Heart right ventricle (tissue), 16 donors: ENCODE measurements at regions not wholly inside any gene's neighbourhood (a gene's known extent, or its start where the extent isn't known, plus 50 kb on each side); places are given as distances from the start of the nearest gene placed in this dataset.
"Not testable (repeated sequence)": the region's sequence is repeated elsewhere in the genome, so short reads cannot be mapped to it uniquely, and the experiment has no call there.

Experiments
- ATAC-seq, 8 donors: fragments of 200-7000 bp; cut with Tn5 transposase; one replicate each; pipeline ENCODE4 v1.9.1; 2020; ENCODE audit warnings: mild to moderate bottlenecking in 8 of 8, moderate library complexity in 8 of 8, moderate number of reproducible peaks in 1 of 8
- DNase-seq, 2 donors: peaks; one replicate each; pipeline ENCODE4 v3.0.0-alpha.2; 2020
- H3K27ac ChIP-seq, 10 donors: fragments of 200-600 bp; sonication (generic) in 2 of 10; one replicate each; pipeline versions ENCODE4 v1.5.0 to v1.8.0; 2020 to 2022; ENCODE audit warnings: mild to moderate bottlenecking in 3 of 10
- H3K27me3 ChIP-seq, 7 donors: fragments of 200-600 bp; one replicate each; pipeline ENCODE4 v1.8.0; 2021 to 2022; ENCODE audit warnings: mild to moderate bottlenecking in 2 of 7
- H3K36me3 ChIP-seq, 9 donors: fragments of 200-600 bp; sonication (generic) in 1 of 9; one replicate each; pipeline versions ENCODE4 v1.5.0 to v1.8.0; 2020 to 2022; ENCODE audit warnings: mild to moderate bottlenecking in 2 of 9
- H3K4me1 ChIP-seq, 9 donors: fragments of 200-600 bp; sonication (generic) in 1 of 9; one replicate each; pipeline versions ENCODE4 v1.5.0 to v1.8.0; 2020 to 2022; ENCODE audit warnings: mild to moderate bottlenecking in 4 of 9
- H3K4me3 ChIP-seq, 10 donors: fragments of 200-600 bp; sonication (generic) in 2 of 10; one replicate each; pipeline versions ENCODE4 v1.5.0 to v1.8.0; 2020 to 2022; ENCODE audit warnings: mild to moderate bottlenecking in 7 of 10, moderate library complexity in 2 of 10
- H3K9me3 ChIP-seq, 11 donors: fragments of 200-600 bp in 10 of 11; sonication (generic) in 2 of 11; one replicate each; pipeline versions ENCODE4 v1.5.0 to v1.8.0; 2013 to 2022; ENCODE audit warnings: mild to moderate bottlenecking in 2 of 11, control low read depth in 1 of 11, moderate library complexity in 1 of 11
- WGBS, 2 donors: extraction: QIAGEN DNeasy Blood & Tissue Kit; methylation state at CpG; one replicate each; pipeline ENCODE4 v1.1.7; 2013; ENCODE audit warnings: inconsistent platforms in 1 of 2; 5-methylcytosine and 5-hydroxymethylcytosine counted together
- intact Hi-C, 10 donors: fragments of 100-400 bp; cut with DNase I; formaldehyde crosslinking; loops; one replicate each; pipeline versions ENCODE4 v1.11.1 to v1.14.2; 2022
- TF ChIP-seq, protein P1 (sequence below), 9 donors: fragments of 200-600 bp; sonication (generic) in 2 of 9; IDR thresholded peaks; one replicate each; pipeline versions ENCODE4 v1.5.0 to v1.8.0; 2021 to 2022; ENCODE audit warnings: antibody characterized with exemption in 9 of 9, mild to moderate bottlenecking in 5 of 9, moderate library complexity in 1 of 9
- donor health status: Arrhythmogenic right ventricular cardiomyopathy.
- donor health status: ischemic (EF 13 %, LVEDD 7.1; RV severe dilation, severe dysfunction).
- donor health status: healthy with polysubstance abuse.
- donor health status: DM: no; HTN: yes; CAD: no.
- donor health status: DM: no; HTN: no; CAD: no.
- donor health status: ischemic (EF 25% LVEDD 6.9; RV normal size, moderate dysfunction).
- donor health status: ischemic (EF 25% LVEDD 5.7; RV mildly dilated, moderate dysfunction).
- donor health status: healthy.
- donor health status: DM: yes; HTN: yes; CAD: no.
- donor health status: Ischemic cardiomyopathy.
- donor health status: ischemic (EF 35%, LVEDD 5.7; RV mildly dilated, moderate dysfunction).
- donor health status: nonischemic (EF 11% LVEDD 7.7; RV severe dilation, severe dysfunction).
- donor health status: DM: yes; HTN: yes; CAD: no.
- donor health status: PGD.
- donor health status: ischemic (EF 29% LVEDD 5.4; RV normal size, mild dysfunction).
- donor health status: nonischemic (EF 23%, LVEDD 6.1; RV moderate dilation, normal function).

DNA sequence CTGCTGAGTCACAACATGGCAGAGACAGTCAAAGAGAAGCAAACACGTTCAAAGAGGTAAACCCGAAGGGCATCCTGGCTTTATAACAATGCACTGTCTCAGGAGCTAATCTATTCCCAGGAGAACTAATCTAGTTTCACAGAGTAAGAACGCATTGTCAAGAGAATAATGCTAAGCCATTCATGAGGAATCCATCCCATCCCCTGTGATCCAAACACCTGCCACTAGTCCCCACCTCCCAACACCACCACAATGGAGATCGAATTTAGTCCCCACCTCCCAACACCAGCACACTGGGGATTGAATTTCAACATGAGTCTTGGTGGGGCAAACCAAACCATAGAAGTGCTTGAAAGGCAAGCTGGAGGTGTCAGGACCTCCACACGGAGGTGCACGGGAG is 231.5 kb upstream of the ID4 start:
- intact Hi-C loops, result no loop called here
- WGBS, 2 donors, result 84 to 88% methylated on average over 6 of the region's 6 CpGs
- no peaks in the 10 kb centered on the region for H3K9me3 ChIP-seq
- H3K36me3 ChIP-seq, result no peaks in the 10 kb centered on the region
- DNase-seq (no peak), ATAC-seq (no peak)
- no peaks in the 10 kb centered on the region for H3K27me3 ChIP-seq
- no peaks in the 10 kb centered on the region for H3K4me1 ChIP-seq
- TF ChIP-seq, protein P1, sequence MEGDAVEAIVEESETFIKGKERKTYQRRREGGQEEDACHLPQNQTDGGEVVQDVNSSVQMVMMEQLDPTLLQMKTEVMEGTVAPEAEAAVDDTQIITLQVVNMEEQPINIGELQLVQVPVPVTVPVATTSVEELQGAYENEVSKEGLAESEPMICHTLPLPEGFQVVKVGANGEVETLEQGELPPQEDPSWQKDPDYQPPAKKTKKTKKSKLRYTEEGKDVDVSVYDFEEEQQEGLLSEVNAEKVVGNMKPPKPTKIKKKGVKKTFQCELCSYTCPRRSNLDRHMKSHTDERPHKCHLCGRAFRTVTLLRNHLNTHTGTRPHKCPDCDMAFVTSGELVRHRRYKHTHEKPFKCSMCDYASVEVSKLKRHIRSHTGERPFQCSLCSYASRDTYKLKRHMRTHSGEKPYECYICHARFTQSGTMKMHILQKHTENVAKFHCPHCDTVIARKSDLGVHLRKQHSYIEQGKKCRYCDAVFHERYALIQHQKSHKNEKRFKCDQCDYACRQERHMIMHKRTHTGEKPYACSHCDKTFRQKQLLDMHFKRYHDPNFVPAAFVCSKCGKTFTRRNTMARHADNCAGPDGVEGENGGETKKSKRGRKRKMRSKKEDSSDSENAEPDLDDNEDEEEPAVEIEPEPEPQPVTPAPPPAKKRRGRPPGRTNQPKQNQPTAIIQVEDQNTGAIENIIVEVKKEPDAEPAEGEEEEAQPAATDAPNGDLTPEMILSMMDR (IDR thresholded peaks at IDR 0.05), result no peak
- H3K4me3 ChIP-seq, result no peak overlapping the region
- H3K27ac ChIP-seq, result no peak overlapping the region

DNA sequence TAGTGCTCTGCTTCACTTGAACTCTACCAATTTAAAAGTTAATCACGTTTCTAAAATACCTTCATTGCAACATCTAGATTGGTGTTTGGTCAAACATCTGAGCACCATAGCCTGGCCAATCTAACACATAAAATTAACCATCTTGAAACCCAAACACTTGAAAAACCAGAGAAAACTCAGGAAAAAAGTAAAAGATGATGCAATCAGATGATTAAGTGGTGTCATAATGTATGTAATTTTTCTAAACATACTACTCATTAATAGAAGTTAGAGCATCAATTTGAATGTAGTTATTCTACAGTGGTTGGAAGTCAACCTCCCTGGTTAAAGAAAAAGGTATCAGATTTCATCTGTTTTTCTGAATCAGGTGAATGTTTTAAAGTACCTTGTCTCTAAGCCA is 228.6 kb upstream of the ID4 start:
- Histone ChIP-seq H3K4me1 (no peaks in the 10 kb centered on the region), H3K4me3 (no peak overlapping the region), H3K9me3 (no peaks in the 10 kb centered on the region), H3K27ac (no peak overlapping the region), H3K27me3 (no peaks in the 10 kb centered on the region), H3K36me3 (no peaks in the 10 kb centered on the region)
- ATAC-seq (no peak), DNase-seq (no peak)
- TF ChIP-seq, protein P1 (IDR thresholded peaks at IDR 0.05), result no peak
- intact Hi-C loops, result no loop called here
- 64 to 76% methylated on average over 1 of the region's 1 CpG for WGBS, 2 donors

DNA sequence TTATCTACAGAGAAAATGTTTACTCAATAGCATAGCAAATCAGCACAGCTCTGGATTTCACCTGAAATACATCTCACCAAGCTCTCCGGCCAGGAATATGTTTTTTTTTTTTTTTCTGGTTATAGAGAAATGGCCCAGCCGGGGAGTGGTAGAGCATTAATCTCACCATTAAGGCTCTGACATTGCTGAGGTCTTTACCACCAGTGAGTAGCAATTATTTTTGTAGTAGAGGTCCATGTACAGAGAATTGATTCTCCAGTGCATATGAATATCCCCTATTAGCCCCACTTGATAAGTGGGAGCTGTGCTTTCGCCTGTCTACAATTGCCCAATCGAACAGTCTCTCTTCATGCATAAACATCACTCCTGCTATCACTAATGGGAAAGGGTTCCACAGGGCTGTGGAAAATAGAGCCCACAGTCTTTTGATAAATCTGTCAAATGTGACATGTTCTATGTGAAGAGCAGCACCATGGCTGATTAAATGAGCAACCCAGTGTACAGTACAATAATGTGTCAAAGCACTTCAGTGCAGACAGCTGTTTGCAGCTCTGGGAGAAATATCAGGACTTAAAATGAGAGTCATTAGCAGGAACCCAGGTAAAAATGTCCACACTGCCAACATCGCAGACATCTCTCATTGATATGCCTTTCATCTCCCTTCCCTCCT is 227.1 kb upstream of the ID4 start:
- TF ChIP-seq, protein P1 (IDR thresholded peaks at IDR 0.05), result no peak
- intact Hi-C loops, result no loop called here
- peaks cover 0 to 8% (median 0%) of the 10 kb centered on the region in 11 donors for H3K9me3 ChIP-seq
- H3K4me3 ChIP-seq, result no peak overlapping the region
- no peak overlapping the region for H3K27ac ChIP-seq
- DNase-seq (no peak), ATAC-seq (no peak)
- 57 to 60% methylated on average over 5 of the region's 5 CpGs for WGBS, 2 donors
- H3K27me3 ChIP-seq, result no peaks in the 10 kb centered on the region
- no peaks in the 10 kb centered on the region for H3K4me1 ChIP-seq
- H3K36me3 ChIP-seq, result no peaks in the 10 kb centered on the region

DNA sequence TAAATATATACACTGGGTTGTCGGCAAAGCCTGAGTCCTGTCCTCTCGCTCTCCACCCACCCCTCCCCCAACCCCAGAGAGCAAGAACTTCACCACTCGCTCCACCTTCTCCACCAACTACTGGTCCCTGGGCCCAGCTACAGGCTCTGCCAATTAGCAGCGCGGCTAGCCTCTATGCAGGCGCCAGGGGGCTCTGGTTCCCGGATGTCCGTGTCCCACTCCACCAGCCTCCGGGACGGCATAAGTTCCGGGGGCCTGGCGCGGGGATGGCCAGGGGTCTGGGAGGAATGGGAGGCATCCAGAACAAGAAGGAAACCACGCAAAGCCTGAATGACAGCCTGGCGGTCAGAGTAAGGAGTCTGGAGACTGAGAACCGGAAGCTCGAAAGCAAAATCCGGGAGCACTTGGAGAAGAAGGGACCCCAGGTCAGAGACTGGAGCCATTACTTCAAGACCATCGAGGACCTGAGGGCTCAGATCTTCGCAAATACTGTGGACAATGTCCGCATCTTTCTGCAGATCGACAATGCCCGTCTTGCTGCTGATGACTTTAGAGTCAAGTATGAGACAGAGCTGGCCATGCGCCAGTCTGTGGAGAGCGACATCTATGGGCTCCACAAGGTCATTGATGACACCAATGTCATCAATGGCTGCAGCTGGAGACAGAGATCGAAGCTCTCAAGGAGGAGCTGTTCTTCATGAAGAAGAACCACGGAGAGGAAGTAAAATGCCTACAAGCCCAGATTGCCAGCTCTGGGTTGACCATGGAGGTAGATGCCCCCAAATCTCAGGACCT is 224.3 kb upstream of the ID4 start:
- ATAC-seq, result not testable (repeated sequence)

DNA sequence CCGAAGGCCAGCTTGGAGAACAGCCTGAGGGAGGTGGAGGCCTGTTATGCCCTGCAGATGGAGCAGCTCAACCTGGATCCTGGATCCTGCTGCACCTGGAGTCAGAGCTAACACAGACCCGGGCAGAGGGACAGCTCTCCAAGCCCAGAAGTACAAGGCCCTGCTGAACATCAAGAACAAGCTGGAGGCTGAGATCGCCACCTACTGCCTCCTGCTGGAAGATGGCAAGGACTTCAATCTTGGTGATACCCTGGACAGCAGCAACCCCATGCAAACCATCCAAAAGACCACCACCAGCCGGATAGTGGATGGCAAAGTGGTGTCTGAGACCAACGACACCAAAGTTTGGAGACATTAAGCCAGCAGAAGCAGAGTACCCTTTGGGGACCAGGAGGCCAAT is 223.5 kb upstream of the ID4 start:
- 86 to 87% methylated on average over 5 of the region's 5 CpGs for WGBS, 2 donors
- no peak overlapping the region for H3K27ac ChIP-seq
- intact Hi-C loops, result no loop called here
- ATAC-seq (no peak), DNase-seq (no peak)
- peaks cover 0 to 41% (median 12%) of the 10 kb centered on the region in 11 donors for H3K9me3 ChIP-seq
- TF ChIP-seq, protein P1 (IDR thresholded peaks at IDR 0.05), result no peak
- H3K36me3 ChIP-seq, result no peaks in the 10 kb centered on the region
- H3K27me3 ChIP-seq, result no peaks in the 10 kb centered on the region
- H3K4me1 ChIP-seq, result no peaks in the 10 kb centered on the region
- H3K4me3 ChIP-seq, result no peak overlapping the region

More for the DNA sequence above, 224.3 kb upstream of the ID4 start:
- H3K4me1 ChIP-seq, H3K36me3 ChIP-seq, intact Hi-C loops, DNase-seq, H3K27me3 ChIP-seq, H3K4me3 ChIP-seq, H3K27ac ChIP-seq: not testable (repeated sequence)
- H3K9me3 ChIP-seq, result peaks cover 0 to 35% (median 12%) of the 10 kb centered on the region in 11 donors
- 94 to 95% methylated on average over 27 of the region's 27 CpGs for WGBS, 2 donors
